GM19395 (cell line): ENCODE measurements at regions not wholly inside any gene's neighbourhood (a gene's known extent, or its start where the extent isn't known, plus 50 kb on each side); places are given as distances from the start of the nearest gene placed in this dataset.

Experiments
- ATAC-seq: cut with Tn5 transposase; IDR thresholded peaks from one replicate; pipeline ENCODE4 v1.9.1; 2021; ENCODE audit warnings: mild to moderate bottlenecking, moderate library complexity; ENCODE audit not compliant: unreplicated experiment

DNA sequence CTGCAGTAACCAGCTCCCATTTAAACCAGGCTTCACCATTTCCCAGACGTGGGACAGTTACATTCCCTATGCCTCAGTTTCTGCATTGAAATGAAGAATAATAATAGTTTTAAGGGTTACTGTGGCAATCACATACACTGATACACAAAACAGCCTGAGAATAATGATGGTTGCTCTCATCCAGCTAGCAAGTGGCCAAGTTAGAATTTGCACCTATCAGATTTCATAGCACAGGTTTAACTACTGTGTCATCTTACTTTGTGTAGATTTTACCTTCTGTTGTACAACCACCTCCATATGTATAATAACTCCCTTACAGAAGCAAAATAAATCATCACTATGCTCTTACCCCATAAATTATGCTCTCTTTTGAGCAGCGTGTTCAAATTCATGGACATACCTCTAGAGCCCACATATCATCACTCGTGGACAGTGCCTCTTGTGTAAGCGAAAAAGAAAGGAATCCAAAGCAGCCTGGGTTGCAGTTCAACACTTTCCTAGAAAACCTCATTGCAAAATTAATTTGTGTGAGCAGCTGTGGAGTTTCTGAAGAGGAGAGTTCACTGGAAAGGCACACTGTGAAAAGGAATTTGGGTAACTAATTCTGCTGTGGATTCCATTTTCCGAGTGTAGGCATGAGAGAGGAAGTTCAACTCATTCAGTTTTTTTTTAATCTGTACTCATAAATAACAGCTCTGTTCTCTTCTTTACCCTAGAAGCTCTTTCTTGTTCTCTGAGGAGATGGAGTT is 492.5 kb downstream of the ARL4A start:
- ATAC-seq = no peak

DNA sequence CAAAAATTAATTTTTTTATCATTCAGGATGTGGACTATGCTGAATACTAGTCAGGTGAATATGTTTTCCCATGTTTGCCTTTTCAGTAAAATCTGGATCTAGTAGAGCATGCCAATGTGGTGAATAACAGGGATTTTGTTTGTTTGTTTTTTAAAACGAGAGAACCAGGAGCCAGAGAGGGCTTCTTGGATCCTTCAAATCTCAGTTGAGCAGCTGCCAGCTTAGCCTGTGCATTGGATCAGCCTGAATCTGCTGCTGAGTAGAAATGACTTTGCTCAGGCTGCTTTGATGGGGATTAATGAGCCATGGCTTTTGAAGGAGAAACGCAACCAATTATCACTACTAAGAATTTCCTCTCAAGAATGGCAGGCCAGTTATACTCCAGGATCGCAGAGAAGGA is 493.8 kb downstream of the ARL4A start:
- no peak for ATAC-seq

DNA sequence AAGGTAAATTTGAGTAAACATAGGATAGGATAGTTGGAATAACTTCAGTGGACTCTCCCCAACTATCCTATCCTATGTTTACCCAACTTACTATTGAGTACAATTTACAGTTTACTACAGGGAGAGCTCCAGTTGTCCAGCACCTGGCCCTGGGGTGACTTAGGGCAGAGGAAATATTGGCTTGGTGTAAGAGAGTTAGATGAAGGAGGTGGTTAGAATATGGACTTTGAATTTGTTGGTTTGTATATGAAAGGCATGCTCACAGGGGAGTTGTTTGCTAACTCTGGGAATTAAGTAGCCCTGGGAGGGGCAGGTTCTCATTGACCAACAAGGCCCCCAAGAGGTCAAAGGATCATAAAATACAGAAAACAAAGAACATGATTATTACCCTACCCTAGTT is 497.7 kb downstream of the ARL4A start:
- ATAC-seq = no peak

DNA sequence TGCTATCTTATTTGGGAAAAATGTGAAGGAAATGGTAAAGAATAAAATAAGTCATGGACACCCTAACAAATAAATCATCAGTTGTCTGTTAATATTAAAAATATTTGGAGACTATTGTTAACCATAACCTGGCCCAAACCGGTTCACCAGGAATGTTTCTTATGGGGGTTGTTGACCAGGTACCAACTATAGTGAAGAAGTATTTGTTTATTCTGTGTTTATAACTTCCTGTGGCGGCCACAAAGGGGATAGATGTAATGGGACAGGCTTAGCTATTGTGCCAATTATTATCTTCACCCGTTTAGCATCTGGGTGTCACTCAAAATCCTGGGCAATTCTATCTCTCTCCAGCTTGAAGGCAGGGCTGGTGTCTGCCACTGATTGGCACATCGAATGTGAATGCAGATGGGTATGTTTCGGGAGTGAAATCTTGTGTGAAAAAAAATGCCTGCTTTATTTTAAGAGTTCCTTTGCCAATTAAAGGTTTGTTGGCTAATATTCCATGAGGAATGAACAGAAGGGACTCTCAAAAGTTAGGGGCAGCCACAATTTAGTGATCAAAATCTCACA is 500.9 kb downstream of the ARL4A start:
- ATAC-seq = no peak

DNA sequence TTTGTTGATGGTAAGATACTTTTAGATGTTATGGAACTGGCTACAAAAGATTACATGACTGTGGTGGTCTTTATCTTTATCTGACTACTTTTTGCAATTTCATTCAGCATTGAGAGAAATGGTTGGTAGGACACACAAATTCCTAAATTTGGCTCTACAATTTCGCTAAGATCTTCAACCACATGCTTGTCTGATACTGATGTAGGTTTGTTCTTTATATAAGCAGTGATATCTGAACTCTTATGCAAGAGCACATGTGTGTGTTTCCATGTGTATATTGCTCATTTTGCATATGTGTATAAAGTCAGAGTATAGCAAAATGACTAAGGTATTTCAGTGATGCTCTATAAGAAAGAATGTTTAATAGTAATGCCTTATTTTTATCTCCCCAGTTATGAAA is 501.5 kb downstream of the ARL4A start:
- no peak for ATAC-seq

DNA sequence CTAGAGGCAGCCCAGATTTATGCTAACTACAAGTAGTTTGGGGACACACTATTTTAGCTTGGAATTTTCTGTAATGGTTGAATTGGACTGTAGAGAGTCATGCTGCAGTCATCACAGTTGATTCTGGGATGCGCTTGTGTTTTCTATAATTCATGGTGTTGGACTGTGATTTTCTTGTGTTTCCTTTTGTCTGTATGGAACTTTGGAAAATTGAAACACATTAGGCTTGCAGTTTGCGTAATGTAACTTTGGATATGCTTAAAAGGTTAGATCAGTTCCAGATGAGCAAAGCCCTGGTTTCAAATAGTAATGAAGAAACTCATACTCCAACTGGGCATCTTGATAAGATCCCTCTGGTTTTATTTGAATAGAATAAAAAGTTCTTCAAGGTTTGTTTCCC is 502.2 kb downstream of the ARL4A start:
- no peak for ATAC-seq

DNA sequence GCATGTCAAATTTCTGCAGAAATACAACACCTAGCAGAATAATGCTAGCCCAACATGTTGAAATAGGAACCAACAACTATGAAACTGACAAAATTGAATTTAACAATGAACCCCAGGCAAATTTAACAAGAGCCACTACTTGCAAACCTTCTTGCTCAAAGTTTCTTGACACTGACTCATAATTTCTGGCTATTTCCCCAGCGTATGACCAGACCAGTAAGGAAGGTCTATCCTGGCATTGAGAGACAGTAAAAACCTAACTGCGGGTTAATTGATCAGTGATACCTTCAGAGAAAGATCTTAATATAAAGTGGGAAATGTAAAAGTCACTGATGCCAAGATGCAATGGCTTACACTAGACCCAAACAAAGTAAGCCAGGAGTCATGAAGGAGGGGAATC is 510.1 kb downstream of the ARL4A start:
- ATAC-seq = no peak

DNA sequence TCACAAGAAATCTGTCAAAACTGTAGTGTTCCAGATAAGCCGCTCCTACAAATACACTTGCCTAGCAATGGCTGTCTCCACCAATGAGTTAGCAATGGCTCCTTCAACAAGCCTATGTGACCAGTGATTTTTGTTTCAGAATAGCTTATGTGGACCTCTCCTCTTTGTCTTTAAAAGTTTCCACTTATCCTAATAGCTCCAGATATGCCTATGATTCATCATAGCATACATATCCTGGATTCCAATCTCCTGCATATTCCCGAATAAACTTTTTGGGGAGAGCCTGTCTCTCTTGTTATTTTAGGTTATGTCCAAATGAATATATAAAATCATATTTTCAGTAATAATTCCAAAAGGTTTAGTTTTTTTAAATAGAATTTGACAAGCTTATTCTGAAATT is 510.6 kb downstream of the ARL4A start:
- ATAC-seq = no peak

DNA sequence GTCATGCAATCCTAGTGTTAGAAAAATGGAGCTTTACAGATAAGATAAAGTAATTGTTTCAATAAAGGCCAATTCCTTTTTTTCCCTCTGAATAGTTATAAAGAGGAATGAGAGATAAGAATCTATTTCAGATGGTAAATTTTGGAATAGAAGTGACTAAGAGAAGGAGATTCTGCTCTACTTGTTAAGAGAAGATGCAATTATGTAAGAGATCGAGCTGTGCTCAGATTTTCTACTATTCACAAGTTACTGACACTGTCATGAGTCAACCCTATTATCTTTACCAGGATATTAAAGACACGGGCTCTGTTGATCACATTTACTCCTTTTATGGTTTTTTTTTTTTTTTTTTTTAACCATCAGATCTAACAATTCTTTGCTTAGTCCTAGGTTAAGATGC is 511.3 kb downstream of the ARL4A start:
- no peak for ATAC-seq

DNA sequence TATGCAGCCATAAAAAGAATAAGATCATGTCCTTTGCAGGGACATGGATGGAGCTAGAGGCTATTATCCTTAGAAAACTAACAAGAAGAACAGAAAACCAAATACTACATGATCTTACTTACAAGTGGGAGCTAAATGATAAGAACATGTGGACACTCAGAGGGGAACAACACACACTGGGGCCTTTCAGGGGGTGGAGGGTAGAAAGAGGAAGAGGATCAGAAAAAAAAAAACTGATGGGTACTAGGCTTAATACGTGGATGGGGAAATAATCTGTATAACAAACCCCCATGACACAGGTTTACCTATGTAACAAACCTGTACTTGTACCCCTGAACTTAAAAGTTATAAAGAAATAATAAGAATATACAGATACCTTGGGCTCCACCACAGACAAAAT is 514.2 kb downstream of the ARL4A start:
- no peak for ATAC-seq

DNA sequence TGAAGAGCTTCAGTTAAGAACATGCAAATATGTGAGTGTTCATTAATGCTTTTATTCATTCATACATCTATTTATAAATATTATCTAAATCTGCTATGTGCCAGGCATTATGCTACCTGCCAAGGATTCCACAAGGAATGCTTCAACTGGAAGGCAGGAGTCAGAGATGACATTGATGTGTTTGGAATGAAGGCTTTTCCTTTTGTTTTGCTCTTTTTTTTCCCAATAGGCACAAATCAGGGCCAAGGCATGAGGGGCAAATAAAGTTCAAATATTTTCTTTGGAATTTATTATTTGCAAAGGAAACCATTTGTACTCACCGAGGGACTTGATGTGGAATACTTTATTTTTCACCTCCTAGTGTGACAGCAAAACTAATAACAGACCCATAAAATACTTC is 530.3 kb downstream of the ARL4A start:
- ATAC-seq = no peak

DNA sequence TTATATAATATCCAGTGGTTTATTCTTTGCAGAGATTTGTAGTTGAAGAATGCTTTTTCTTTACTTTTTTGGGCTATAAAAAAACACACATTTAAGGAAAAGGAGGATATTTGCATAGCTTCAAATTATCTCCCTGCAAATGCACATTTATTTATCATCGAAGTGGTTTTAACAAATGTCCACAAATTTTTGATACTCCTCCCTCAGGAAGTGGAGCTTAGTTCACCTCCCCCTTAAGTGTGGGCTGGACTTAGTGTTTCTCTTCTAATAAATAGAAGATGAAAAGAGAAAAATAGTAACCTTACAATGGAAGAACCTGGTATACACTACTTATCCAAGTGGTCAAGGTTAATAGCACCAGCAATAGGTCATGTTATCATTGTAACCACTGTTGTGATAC is 537.6 kb downstream of the ARL4A start:
- ATAC-seq = no peak

DNA sequence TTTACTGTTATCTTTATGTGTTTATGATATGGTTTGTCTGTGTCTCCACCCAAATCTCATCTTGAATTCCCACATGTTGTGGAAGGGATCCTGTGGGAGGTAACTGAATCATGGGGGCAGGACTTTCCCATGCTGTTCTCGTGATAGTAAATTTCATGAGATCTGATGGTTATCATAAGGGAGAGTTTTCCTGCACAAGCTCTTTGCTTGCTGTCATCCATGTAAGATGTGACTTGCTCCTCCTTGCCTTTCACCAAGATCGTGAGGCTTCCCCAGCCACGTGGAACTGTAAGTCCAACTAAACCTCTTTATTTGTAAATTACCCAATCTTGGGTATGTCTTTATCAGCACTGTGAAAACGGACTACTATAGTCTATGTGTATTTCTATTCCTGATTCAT is 539.0 kb downstream of the ARL4A start:
- ATAC-seq = no peak

DNA sequence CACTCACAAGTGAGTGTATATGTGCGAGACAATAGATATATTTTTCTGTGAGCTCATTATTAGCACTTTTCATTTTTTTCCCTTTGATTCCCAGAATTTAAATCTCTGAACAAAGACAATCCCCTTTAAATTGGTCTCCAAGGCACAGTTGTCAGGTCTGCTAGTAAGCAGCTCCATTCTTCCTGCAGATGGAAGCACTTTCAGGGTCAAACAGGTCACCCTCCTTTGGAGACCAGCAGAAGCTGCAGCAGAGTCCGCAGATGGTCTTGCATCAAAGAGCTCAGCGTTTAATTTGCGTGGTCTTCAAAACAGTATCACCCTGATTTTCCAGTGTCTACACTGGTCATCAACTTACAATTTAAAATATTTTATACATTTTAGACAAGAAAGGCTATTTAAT is 543.8 kb downstream of the ARL4A start:
- no peak for ATAC-seq

DNA sequence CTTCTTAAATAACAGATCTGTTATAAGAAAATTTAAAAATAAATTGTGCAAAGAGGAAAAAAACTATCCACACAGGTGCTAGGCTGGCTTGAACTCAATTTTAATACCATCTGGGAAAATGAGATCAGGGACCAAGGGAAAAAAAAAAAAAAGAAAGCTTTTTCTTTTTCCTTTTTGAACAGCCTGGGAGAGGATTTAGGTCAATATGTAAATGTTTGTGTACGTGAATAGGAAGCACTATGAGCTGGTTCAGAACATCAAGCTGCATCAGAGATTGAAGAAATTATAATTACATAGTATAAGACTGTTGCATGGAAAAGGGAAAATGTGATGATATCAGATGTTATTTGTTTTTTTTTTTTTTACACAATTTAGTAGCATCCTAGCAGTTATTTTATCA is 548.0 kb downstream of the ARL4A start:
- ATAC-seq = no peak

DNA sequence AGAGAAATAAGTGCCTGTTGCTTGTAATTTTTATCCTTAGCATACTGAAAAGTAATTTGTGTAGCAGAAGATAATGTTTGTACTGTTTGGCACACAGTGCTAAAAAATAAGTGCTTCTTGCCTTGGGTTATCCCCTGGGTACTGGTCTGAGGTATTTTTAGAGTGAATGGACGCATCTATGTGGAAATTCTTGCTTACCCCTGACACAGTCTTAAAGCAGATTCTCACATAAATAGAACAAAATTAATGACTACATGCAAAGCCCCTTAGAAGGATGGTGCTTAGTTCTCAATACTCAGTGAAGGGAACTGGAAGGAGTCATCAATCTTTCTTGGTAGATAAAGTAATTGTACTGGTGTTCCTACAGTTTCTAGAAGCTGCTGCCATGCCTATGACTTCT is 548.6 kb downstream of the ARL4A start:
- no peak for ATAC-seq

DNA sequence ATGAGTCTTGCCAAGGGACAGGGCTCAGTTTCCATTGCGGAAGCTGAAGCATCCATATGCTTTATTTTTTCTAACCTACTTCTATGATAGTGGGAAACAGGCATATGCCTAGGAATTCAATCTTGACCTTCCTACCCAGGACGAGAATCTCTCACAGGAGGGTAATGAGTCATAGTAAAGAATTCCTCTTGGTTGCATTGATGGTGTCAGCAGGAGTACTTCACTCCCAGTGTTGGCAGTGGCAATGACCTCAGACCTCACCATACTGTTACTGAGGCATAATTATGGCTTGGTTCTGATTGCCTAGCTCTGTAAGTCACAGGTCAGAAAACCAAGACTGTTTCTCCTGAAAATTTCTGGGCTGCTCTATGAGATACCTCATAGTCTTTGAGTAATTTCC is 552.9 kb downstream of the ARL4A start:
- ATAC-seq = no peak

DNA sequence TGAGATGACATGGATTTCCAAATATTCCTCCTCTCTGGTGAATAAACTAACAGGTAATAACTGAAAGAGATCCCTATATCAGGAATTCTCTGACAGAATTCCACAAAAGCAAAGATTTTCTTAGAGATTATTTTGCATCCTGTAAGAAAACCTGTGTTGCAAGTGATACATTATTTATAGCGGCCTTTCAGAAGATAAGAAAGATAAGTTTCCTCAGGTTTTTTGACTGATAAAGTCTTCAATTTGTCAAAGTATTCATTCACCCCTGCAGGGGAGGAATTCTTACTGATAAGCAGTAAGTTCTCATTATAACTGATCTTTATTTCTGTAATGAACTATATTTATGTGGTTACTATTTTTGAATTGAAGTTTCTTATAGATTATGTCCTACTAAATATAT is 554.0 kb downstream of the ARL4A start:
- no peak for ATAC-seq

DNA sequence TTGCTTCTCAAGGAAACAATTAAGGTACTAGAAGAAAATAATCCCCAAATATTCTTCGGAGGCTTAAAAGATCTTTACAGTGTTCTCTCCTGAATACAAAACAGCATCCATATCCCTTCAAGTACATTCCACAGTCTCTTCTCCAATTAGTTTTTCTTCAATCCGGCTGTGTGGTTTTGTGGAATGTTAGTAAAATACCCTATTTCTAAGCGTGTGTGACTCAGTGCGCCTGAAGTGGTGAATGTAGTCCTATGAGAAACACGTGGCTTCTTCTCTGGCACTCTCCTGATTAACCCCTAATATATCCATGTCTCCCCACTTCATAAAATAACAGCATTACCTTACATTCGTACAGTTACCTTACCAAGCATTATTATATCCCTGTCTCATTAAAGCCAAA is 570.2 kb downstream of the ARL4A start:
- no peak for ATAC-seq

DNA sequence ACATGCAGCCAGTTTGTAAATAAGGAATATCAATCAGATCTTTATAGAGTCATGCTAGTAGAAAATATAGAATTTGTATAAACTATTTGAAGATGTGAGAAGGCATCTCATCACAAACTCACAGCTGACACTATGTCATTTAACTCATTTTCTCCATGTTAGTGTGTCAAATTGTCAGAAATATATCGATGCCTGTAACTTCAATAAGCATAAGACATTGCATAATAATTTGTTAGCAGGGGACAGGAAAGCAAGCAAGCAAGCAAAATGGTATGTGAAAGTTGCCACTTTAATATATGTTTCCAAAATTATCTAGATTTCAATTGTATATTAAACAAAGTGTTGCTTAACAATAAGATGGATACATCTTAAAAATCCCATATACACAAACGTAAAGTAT is 571.0 kb downstream of the ARL4A start:
- no peak for ATAC-seq

DNA sequence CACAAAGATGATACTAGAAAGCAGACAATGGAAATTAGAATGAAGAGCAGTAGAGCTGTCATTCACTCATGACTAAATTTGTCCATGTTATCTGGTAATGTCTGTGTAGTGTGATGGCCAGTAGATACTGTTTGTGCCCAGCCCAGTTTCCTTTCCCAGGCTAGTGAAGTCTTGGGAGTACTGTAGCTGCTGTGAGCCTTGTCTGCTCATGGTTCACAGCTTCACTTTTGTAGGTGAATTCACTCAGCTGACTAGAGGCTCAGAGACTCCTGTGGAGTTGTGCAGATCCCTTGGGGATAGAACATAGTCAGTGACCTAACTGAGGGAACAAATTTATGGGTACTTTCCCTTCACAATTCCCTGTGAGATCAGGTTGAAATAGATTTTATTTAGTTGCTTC is 572.5 kb downstream of the ARL4A start:
- no peak for ATAC-seq

DNA sequence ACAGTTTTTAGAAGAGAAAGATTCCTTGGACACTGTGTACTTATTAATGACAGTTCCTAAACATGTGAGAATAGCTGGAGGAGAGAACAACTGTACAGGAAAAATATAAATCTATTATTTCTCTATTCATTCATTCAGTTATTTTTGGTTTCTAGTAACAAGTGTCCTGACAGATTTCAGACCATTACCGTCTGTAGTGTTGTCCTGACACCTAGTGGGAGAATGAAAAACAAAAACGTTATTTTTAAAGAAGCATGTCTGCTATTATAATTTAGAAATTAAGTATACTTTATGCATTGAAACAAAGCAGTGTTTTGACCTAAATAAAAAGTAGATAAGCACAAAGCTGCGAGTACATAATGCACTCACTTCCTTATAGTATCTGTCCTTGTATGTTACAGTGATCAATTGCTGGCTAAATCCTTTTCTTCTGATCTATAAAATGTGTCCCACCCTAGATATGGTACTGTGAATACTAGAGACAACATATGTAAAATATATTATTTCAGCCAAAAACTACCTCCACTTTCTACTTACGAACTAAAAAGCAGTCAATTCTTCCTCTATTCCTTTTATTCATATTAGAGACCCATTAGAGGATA is 575.6 kb downstream of the ARL4A start:
- no peak for ATAC-seq

DNA sequence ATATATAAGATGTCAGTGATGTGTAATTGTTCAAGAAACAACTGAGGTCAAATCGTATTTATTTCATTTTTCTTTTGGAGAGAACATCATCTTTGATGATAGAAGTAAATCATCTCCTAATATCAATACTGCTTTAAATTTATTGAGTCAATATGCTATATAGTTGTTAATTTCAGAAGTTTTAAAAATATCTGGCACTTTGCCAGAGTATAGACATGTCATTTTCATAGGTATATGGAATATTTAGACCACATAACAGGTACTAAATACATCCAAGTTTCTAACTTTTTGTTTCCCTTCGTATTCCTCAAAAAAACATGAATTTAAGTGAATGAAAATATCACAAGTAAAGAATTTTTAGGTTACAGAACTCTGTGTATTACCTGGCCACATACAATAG is 577.8 kb downstream of the ARL4A start:
- no peak for ATAC-seq
